ENCODE measurements at regions not wholly inside any gene's neighbourhood (a gene's known extent, or its start where the extent isn't known, plus 50 kb on each side); places are given as distances from the start of the nearest gene placed in this dataset.

- no peak for FAIRE-seq
These were observed 548.1 kb downstream of the LTN1 start for GRCh38 chr21:28444557-28444956.

- FAIRE-seq: no peak
These were observed 548.6 kb downstream of the LTN1 start for GRCh38 chr21:28444111-28444510.

GRCh38 chr21:28442624-28443023, 550.1 kb downstream of the LTN1 start:
- FAIRE-seq: no peak

- FAIRE-seq: no peak
These were observed 550.6 kb downstream of the LTN1 start for GRCh38 chr21:28442085-28442484.

GRCh38 chr21:28439788-28440187, 552.9 kb downstream of the LTN1 start:
- FAIRE-seq: no peak

GRCh38 chr21:28439251-28439650, 553.4 kb downstream of the LTN1 start:
- no peak for FAIRE-seq

- FAIRE-seq: no peak
These were observed 555.6 kb downstream of the LTN1 start for GRCh38 chr21:28437061-28437460.

GRCh38 chr21:28436286-28436932, 556.3 kb downstream of the LTN1 start:
- FAIRE-seq: no peak

- FAIRE-seq: no peak
These were observed 561.0 kb downstream of the LTN1 start for GRCh38 chr21:28431527-28432200.

GRCh38 chr21:28431022-28431421, 561.7 kb downstream of the LTN1 start:
- no peak for FAIRE-seq

- FAIRE-seq: no peak
These were observed 563.5 kb downstream of the LTN1 start for GRCh38 chr21:28429161-28429560.

GRCh38 chr21:28427394-28428022, 565.2 kb downstream of the LTN1 start:
- FAIRE-seq: no peak

GRCh38 chr21:28426545-28426944, 566.1 kb downstream of the LTN1 start:
- no peak for FAIRE-seq

GRCh38 chr21:28423521-28424190, 569.0 kb downstream of the LTN1 start:
- no peak for FAIRE-seq

GRCh38 chr21:28421716-28422524, 570.8 kb downstream of the LTN1 start:
- no peak for FAIRE-seq

GRCh38 chr21:28419811-28420210, 572.9 kb downstream of the LTN1 start:
- no peak for FAIRE-seq

- no peak for FAIRE-seq
These were observed 573.8 kb downstream of the LTN1 start for GRCh38 chr21:28418726-28419514.

GRCh38 chr21:28410256-28410655, 582.4 kb downstream of the LTN1 start:
- FAIRE-seq: no peak

GRCh38 chr21:28402616-28402989, 590.1 kb downstream of the LTN1 start:
- no peak for FAIRE-seq

- FAIRE-seq: no peak
These were observed 595.6 kb downstream of the LTN1 start for GRCh38 chr21:28397040-28397439.

GRCh38 chr21:28396421-28396820, 596.3 kb downstream of the LTN1 start:
- no peak for FAIRE-seq

GRCh38 chr21:28393279-28393678, 599.4 kb downstream of the LTN1 start:
- no peak for FAIRE-seq

Data from islet of Langerhans (tissue), 1 donor.